Astrocyte (in vitro differentiated cells and primary cell): ENCODE measurements at regions not wholly inside any gene's neighbourhood (a gene's known extent, or its start where the extent isn't known, plus 50 kb on each side); places are given as distances from the start of the nearest gene placed in this dataset.

Experiments
- CTCF ChIP-seq: IDR thresholded peaks from 2 replicates; pipeline ENCODE4 v1.5.1; 2011; ENCODE audit warnings: low read depth, mild to moderate bottlenecking, inconsistent platforms, low read length, moderate library complexity; ENCODE audit not compliant: insufficient read depth
- EZH2 ChIP-seq: IDR thresholded peaks from 2 replicates; pipeline ENCODE4 v1.6.1; 2012; ENCODE audit warnings: mild to moderate bottlenecking, low read length, inconsistent platforms; ENCODE audit not compliant: insufficient read depth

GRCh38 chrX:30967516-30967915, 78.5 kb upstream of the TAB3 start:
- TF ChIP-seq EZH2 = no peak
- no peak for TF ChIP-seq CTCF
